IPS-18a (cell line): ENCODE measurements at regions not wholly inside any gene's neighbourhood (a gene's known extent, or its start where the extent isn't known, plus 50 kb on each side); places are given as distances from the start of the nearest gene placed in this dataset.

Experiments
- H3K27ac ChIP-seq: one replicate; pipeline ENCODE4 v1.5.1; 2013; ENCODE audit warnings: low read length
- H3K27me3 ChIP-seq: one replicate; pipeline ENCODE4 v1.6.1; 2013; ENCODE audit warnings: mild to moderate bottlenecking, low read length; ENCODE audit not compliant: control insufficient read depth, insufficient read depth
- H3K36me3 ChIP-seq: one replicate; pipeline ENCODE4 v1.6.1; 2013; ENCODE audit warnings: low read depth, low read length; ENCODE audit not compliant: control insufficient read depth
- H3K4me1 ChIP-seq: one replicate; pipeline ENCODE4 v1.6.1; 2013; ENCODE audit warnings: low read depth, low read length; ENCODE audit not compliant: control insufficient read depth
- H3K4me3 ChIP-seq: one replicate; pipeline ENCODE4 v1.5.1; 2013; ENCODE audit warnings: low read length
- H3K9ac ChIP-seq: one replicate; pipeline ENCODE4 v1.6.1; 2013; ENCODE audit warnings: mild to moderate bottlenecking, low read length, moderate library complexity
- H3K9me3 ChIP-seq: one replicate; pipeline ENCODE4 v1.6.1; 2013; ENCODE audit warnings: low read depth, low read length; ENCODE audit not compliant: control insufficient read depth

DNA sequence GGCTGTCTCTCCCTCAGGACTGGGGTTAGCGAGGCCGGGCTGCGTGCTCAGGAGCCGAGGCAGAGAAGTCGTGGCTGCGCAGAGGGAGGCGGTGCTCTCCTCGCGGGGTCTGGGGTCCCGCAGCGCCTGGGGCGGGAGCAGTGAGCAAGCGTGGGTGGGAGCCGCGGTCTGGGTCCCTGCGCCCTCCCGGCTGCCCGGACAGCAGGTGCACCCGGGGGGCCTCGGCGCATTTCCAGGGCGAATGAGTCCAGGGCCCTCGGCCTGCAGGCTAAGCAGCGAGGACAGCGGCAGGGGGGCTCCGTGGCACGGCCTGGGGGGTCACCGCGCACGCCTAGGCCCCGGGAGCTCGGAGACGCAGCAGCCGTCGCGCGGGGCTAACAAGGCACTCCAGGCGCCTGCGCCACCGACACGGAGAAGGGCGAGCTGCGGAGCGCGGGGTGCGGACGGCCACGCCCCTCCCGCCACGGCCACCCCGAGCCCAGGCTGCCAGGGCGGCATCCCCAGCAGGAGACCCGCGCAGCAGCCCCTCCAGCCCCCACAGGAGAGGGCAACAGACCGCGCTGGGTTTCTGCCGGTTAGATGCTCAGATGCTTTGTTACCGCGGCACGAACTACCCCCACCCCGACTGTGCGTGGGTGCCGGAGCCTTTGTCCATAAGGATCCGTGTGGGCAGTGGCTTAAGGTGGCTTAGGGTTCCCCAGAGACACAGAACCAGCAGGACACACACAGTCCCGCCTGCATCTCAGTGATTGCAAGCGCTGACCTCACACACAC lies 117.7 kb upstream of the C14orf180 start:
- H3K4me3 ChIP-seq = peak overlapping the region; percentile 61

DNA sequence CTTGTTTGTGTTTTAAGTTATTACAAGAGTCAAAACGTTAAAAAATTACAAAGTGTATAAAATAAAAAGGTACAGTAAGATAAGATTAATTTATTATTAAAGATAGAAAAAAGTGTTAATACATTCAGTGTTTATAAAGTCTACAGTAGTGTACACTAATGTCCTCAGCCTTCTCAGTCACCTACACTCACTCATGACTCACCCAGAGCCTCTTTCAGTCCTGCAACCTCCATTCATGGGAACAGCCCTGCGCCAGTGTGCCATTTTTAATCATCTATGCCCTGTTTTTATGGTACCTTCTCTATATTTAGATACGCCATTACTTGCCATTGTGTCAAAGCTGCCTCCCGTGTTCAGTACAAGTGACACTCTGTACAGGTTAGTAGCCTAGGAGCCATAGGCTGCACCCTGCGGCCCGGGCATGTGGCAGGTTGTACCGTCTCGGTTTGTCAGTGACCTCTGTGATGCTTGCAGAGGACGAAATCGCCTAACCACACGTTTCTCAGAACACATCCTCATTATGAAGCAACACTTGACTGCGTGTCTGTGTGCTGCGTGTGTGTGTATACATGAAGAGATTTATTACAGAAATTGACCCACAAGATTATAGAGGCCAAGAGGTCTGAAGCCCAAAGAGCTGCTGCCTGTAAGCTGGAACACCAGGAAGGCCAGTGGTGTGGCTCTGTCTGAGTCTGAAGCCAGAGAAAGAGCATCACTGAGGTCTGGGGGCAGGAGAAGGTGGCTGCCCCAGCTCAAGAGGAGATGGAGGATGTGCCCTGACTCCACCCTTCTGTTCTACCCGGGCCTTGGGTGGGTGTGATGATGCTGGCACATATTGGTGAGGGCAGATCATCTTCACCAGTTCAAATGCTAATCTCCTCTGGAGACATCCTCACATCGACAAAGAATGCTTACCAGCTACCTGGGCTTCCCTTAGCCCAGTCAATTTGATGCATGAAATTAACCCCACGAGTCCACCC lies 116.6 kb upstream of the C14orf180 start:
- Histone ChIP-seq H3K36me3 (no peaks in the 10 kb centered on the region), H3K27ac (no peak overlapping the region), H3K4me1 (peaks cover 4% of the 10 kb centered on the region), H3K4me3 (no peak overlapping the region), H3K9ac (no peak overlapping the region), H3K9me3 (no peaks in the 10 kb centered on the region), H3K27me3 (peaks cover 37% of the 10 kb centered on the region)

More for the DNA sequence above, 117.7 kb upstream of the C14orf180 start:
- Histone ChIP-seq H3K9ac (no peak overlapping the region), H3K4me1 (peaks cover 4% of the 10 kb centered on the region), H3K27me3 (peaks cover 37% of the 10 kb centered on the region), H3K27ac (no peak overlapping the region), H3K36me3 (no peaks in the 10 kb centered on the region), H3K9me3 (no peaks in the 10 kb centered on the region)

DNA sequence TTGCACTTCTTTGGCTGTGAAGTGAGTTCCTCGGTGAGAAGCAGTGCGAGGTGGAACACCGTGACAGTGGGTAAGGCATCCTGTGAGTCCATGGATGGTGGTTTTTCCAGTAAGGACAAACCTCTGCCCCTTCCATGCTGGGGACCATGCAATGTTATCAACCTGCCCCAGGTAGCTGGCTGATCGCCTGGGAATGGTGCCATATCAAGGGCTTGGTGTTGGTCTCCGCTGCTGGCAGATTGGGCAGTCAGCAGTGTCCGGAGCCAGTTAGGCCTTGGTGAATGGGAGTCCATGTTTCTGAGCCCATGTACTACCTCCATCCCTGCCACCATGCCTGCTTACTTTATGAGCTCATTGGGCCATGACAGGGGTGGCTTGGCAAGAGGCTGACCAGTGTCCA lies 114.7 kb upstream of the C14orf180 start:
- no peak overlapping the region for H3K9ac ChIP-seq
- no peak overlapping the region for H3K27ac ChIP-seq
- no peaks in the 10 kb centered on the region for H3K9me3 ChIP-seq
- H3K36me3 ChIP-seq = no peaks in the 10 kb centered on the region
- H3K4me1 ChIP-seq = peaks cover 4% of the 10 kb centered on the region
- no peak overlapping the region for H3K4me3 ChIP-seq
- peaks cover 37% of the 10 kb centered on the region for H3K27me3 ChIP-seq

DNA sequence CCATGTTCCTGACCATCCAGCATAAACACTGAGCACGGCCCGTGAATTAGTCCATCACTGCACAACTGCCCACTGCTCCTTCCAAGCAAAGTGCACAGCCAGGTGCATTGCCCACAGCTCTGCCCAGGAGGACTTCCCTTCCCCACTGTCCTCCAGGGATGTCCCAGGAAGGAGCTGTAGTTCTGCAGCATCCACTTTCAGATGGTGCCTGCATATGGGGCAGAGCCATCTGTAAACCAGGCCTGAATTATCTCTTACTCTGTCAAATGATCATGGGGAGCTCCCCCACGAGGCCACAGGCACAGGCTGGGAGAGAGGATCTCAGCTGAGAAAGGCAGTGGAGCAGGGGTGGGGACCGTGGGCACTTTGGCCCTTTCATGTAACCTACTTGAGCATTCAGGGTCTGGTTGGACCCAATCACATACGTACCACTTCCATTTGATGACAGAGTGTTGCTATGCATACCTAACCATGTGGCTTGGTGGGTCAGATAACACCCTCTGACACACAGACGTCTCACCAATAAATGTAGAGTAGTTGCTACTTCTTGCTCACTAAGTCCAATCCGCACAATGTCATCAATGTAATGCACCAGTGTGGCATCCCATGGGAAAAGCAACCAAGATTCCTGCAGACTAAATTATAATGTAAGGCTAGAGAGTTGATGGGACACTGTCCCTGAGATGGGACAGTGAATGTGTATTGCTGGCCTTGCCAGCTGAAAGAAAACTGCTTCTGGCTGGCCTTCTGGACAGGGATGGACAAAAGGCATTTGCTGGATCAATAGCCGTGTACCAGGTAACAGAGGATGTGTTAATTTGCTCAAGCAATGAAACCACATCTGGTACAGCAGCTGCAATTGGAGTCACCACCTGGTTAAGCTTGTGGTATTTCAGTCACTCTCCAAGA lies 113.8 kb upstream of the C14orf180 start:
- Histone ChIP-seq H3K9me3 (no peaks in the 10 kb centered on the region), H3K4me1 (peaks cover 3% of the 10 kb centered on the region), H3K27ac (no peak overlapping the region), H3K27me3 (peaks cover 30% of the 10 kb centered on the region), H3K9ac (no peak overlapping the region), H3K4me3 (no peak overlapping the region), H3K36me3 (no peaks in the 10 kb centered on the region)

DNA sequence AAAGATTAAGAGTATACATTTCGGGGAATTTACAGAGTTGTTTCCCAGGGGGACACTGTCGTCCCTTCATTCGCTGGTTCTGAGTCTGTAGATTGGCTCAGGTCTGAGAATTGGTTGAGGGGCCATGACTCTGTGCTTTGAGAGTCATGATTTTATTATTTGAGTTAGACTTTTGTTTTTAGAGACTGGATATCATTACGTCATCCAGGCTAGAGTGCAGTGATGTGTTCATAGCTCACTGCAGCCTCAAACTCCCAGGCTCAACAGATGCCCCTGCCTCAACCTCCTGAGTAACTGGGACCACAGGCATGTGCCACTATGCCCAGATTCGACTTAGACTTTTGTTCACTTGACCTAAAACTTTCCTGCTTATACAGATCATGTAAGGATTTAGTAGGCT lies 112.3 kb upstream of the C14orf180 start:
- no peak overlapping the region for H3K4me3 ChIP-seq
- H3K27ac ChIP-seq = no peak overlapping the region
- H3K27me3 ChIP-seq = peaks cover 19% of the 10 kb centered on the region
- H3K9me3 ChIP-seq = no peaks in the 10 kb centered on the region
- H3K4me1 ChIP-seq = no peaks in the 10 kb centered on the region
- no peaks in the 10 kb centered on the region for H3K36me3 ChIP-seq
- H3K9ac ChIP-seq = no peak overlapping the region

DNA sequence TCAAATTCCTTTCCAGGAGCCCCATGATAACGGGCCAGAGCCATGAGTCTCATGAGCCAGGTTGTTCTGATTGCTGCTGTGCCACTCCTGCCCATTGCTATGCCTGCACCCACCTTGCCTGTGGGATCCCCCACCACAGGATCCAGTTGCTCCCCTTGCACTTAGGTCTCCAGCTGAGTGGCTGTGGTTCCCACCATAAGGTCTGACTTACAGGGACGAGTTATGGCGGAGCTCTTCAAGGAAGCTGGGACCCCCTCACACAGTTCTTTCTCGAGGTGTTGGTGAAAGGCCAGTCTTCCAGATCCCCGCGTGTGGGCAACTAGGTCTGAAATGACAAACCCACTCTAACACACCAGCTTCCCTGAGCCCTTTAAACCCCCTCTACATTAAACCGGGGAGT lies 111.9 kb upstream of the C14orf180 start:
- H3K36me3 ChIP-seq = no peaks in the 10 kb centered on the region
- H3K4me3 ChIP-seq = no peak overlapping the region
- no peaks in the 10 kb centered on the region for H3K9me3 ChIP-seq
- H3K27me3 ChIP-seq = peaks cover 15% of the 10 kb centered on the region
- no peak overlapping the region for H3K9ac ChIP-seq
- H3K4me1 ChIP-seq = no peaks in the 10 kb centered on the region
- no peak overlapping the region for H3K27ac ChIP-seq

DNA sequence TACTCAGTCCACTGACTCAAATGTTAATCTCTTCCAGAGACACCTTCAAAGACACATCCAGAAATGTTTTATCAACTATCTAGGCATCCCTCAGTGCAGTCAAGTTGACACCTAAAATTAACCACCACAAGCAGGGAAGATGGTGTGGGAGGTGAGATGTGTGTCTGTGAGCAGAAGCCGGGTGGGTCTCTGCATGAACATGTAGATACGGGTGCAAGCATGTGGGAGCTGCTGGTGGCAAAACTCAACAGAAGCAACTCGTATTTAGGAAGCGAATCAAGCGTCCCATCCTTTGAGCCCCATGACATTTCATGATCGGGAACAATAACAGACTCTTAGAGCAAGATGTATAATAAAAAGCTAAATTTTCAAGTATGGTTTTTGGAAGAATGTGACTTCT lies 110.0 kb upstream of the C14orf180 start:
- no peak overlapping the region for H3K9ac ChIP-seq
- no peaks in the 10 kb centered on the region for H3K27me3 ChIP-seq
- no peak overlapping the region for H3K27ac ChIP-seq
- no peaks in the 10 kb centered on the region for H3K4me1 ChIP-seq
- no peaks in the 10 kb centered on the region for H3K36me3 ChIP-seq
- H3K4me3 ChIP-seq = no peak overlapping the region
- H3K9me3 ChIP-seq = no peaks in the 10 kb centered on the region

DNA sequence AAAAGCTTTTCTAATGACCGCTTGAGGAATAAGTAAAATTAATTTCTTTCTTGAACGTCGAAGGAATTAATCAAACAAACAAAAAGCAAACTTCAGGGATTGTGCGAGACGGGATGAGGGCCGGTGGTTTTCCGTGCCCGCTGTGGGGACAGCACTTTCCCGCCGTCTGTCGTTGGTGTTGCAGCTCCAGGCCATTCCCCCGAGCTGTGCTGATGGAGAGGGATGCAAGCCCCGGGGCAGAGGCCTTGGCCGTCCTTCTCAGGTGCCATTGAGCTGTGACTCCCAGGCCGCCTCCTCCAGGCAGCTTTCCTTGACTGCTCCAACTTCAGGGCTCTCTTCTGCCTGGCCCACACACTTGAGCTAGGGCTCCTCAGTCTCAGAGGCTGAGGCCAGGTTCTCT lies 109.0 kb upstream of the C14orf180 start:
- no peaks in the 10 kb centered on the region for H3K27me3 ChIP-seq
- H3K9me3 ChIP-seq = no peaks in the 10 kb centered on the region
- no peak overlapping the region for H3K4me3 ChIP-seq
- H3K27ac ChIP-seq = no peak overlapping the region
- H3K9ac ChIP-seq = no peak overlapping the region
- H3K4me1 ChIP-seq = no peaks in the 10 kb centered on the region
- H3K36me3 ChIP-seq = no peaks in the 10 kb centered on the region

DNA sequence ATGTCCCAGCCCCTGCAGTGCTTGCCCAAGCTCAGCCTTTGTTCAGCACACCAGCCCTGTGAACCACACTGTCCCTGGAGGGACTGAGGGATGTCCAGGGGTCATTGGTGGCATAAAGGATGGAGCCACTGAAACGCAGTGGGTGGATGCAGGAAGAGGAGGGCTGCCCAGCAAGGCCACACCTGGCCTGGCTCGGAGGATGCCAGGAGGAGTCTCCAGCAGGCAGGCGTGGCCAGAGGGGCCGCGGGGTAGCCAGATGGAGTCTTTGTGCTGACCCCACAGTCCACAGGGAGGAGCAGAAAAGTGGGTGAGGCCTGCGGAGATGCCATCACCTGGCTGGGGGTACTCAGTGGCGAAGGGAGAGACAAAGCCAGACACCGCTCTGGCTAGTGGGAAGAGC lies 108.5 kb upstream of the C14orf180 start:
- Histone ChIP-seq H3K9ac (no peak overlapping the region), H3K4me1 (no peaks in the 10 kb centered on the region), H3K9me3 (no peaks in the 10 kb centered on the region), H3K27me3 (no peaks in the 10 kb centered on the region), H3K4me3 (no peak overlapping the region), H3K36me3 (no peaks in the 10 kb centered on the region), H3K27ac (no peak overlapping the region)

DNA sequence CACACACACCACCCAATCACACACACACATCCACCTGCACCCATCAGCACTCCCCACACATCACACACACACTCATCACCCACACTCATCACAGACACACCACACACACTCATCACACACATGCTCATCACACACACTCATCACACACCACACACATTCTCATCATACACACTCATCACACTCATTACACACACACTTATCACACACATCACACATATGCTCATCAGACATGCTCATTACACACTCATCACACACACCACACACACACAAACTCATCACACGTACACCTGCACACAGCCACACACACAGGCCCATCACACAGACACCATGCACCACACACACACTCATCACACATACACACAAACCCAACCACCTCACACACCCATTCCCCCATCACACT lies 107.5 kb upstream of the C14orf180 start:
- Histone ChIP-seq H3K36me3 (no peaks in the 10 kb centered on the region), H3K9ac (no peak overlapping the region), H3K4me3 (no peak overlapping the region), H3K27me3 (no peaks in the 10 kb centered on the region), H3K4me1 (no peaks in the 10 kb centered on the region), H3K27ac (no peak overlapping the region), H3K9me3 (no peaks in the 10 kb centered on the region)
